ENCODE measurements at regions not wholly inside any gene's neighbourhood (a gene's known extent, or its start where the extent isn't known, plus 50 kb on each side); places are given as distances from the start of the nearest gene placed in this dataset.

GRCh38 chr4:71938776-71939175 is 93.0 kb upstream of the NPFFR2 start:
- no peak for DNase-seq

DNA sequence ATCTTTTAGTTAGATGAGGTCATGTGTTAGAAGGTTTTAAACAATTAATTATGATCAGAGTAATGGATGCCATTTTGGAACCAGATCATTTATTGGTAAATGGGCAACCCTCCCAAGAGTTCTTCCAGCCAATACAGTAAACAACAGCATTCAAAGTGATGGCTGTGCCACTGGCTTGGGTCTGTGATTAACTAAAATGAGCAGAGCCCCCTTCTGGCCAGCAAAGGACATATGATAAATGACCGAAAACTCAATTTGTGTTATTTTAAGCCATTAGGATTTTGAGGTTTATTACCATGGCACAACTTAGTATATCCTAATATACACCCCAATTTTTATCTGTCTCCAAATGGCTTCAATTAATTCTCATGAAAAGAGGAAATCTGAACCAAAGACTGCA is 90.8 kb upstream of the NPFFR2 start:
- peak; percentile 16 for DNase-seq

DNA sequence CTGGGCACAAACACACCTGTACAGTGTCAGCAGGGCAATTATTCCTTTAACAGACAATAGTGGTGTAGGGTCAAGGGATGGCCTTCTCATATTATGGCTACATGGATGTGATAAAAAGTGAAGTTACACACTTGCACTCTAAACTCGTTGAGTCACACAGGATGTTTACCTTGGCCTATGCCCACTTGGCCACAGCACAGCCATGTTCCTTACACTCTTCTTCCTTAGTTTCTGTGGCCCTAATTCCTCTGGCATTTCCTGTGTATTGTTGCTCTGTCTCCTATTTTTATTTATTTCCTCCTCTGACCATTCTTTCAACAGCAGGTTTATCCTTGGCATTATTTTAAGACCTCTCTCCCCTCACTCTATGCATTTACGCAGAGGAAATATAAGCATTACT is 86.8 kb upstream of the NPFFR2 start:
- DNase-seq: no peak

DNA sequence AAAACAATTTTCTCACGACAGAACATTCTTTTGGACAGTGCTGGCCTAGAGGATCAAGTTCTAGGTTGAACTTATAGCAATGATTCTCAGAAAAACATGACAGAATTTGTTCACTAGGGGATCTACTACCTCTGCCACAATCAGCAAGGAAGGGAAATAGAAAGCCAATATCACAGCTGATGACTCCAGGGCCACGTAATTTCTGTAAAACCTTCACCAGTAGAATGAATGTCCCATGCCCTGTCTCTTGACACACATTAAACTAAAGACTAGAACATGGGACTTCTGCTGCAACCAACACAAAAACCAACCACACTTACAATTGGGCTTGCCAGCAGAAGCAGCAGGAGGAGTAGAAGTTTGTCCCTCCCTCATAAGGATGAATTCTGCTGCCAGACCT is 86.0 kb upstream of the NPFFR2 start:
- DNase-seq: no peak

DNA sequence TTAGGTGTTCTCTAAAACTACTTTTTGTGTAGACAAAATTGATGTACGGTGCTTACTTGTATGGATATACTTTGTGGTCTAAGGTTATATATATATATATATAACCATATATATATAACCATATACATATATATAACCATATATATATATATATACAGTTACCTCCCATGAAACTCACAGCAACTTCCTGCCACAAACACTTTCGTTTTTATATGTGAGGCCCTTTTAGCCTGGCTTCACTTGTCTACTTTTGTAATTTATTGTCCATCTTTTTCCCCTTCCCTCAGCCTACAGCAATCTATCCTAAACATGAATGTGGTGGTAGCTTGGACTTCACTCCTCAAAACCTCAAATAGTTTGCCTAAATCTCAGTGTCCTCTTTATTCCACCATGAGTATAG is 72.8 kb upstream of the NPFFR2 start:
- no peak for DNase-seq

DNA sequence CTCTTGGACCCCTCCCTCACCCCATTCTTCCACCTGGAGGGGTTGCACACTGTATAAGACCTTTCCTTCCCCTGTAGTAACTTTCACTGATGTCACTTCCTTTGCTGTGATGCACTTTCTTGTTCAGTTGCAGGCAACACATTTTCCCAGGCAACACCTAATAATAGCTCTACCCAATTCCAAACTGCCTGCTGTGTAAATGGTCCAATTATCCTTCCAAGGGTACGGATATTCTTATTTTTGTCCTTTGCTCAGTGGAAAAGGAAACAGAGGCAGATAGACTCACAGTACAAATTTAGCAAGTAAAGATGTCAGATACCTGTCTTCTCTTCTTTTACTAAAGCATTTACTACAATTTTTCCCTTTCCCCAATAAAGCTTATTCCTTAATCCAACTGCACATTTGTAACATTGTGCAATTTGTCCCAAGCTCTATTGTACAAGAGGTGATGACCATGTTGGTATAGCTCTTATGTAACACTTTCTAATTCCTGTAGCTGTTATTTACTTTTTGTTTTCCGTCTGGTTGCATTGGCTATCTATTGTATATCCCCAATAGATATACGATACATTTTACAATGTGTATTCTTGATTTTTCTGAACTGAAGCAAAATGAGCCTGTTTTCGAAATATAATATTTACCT is 69.1 kb upstream of the NPFFR2 start:
- DNase-seq: no peak

- DNase-seq: no peak
Observed at GRCh38 chr4:71974681-71975080, 57.1 kb upstream of the NPFFR2 start.

DNA sequence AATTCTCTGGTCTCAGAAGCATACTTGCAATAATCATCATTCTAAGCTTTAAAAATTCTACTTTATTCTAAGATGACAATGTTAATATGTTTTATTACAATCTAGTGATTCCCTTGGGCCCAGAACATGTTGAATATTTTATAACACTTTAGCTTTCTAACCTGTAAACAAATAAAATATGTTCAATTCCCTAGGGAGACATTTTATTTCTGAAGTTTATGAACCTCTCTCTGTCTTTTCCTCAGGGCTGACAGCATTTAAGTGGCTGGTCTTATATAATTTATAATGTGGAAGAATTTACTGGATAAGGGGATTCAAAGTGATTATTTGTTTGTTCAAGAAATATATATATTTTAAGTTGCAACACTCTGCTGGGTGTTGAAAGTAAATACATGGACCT is 55.3 kb upstream of the NPFFR2 start:
- DNase-seq: no peak

DNA sequence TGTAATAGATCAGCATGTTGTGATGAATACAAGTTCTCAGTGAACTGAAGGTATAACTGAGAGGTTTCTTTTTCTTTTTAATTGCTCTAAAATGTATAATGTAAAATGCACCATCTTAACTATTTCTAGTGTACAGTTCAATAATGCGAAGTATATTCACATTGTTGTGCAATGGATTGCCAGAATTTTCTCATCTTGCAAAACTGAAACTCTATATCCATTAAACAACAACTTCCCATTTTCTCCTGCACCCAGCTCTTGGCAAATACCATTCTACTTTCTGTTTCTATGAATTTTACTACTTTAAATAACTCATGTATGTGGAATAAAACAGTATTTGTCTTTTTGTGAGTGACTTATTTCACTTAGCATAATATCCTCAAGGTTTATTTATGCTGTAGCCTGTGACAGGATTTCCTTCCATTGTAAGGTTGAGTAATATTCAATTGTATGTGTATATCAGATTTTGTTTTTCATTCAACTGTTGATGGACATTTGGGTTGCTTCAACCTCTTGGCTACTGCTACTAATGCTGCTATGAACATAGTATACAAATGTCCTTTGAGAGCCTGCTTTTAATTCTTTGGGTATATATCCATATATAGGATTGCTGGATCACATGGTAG is 53.5 kb upstream of the NPFFR2 start:
- DNase-seq: no peak

DNA sequence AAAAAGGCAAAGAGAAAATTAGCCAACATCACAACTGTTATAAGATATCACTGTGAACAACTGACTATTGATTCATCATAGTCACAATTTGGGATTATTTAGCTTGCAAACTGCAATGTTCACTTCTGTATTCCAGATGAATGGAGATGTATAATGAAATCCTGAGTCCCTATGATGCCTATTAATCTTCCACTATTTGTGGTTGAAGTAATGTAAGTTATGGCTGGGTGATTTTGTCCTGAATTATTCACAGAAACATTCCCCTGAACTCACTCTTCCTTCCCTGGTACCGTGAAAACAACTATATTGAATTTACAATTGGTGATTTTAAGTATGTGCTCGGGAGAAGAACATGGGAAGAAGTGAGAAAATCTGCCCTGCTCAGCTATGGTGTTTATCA is 50.8 kb upstream of the NPFFR2 start:
- no peak for DNase-seq
